ENCODE measurements at regions not wholly inside any gene's neighbourhood (a gene's known extent, or its start where the extent isn't known, plus 50 kb on each side); places are given as distances from the start of the nearest gene placed in this dataset.

- DNase-seq (ENCODE audit: low spot score) (no peak), ATAC-seq (ENCODE audit: low FRiP score) (no peak)
- no peak for TF ChIP-seq CTCF (IDR thresholded peaks at IDR 0.05)
These were observed 122.8 kb upstream of the SOX1 start for GRCh38 chr13:111944171-111944583.

DNA sequence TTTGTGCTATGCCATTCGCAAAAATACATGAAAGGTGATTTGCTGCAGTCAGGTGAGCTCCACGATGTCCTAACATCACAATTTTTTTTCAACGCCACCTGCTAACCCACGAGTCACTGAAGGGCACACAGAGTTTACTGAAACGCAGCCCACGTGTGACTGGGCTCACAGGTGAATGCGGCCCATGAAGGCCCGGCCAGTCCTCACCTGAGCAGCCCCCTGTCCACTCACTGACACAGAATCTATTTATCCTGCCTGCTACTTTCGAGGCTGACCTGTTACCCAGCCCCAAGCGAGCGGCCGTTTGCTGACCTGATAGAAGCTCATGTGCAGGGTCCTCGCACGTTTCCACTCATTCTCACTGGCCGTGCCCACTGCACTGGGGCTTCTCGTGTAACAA, 121.9 kb upstream of the SOX1 start:
- ATAC-seq (ENCODE audit: low FRiP score) (no peak), DNase-seq (ENCODE audit: low spot score) (no peak)
- TF ChIP-seq CTCF (IDR thresholded peaks at IDR 0.05) = no peak

DNA sequence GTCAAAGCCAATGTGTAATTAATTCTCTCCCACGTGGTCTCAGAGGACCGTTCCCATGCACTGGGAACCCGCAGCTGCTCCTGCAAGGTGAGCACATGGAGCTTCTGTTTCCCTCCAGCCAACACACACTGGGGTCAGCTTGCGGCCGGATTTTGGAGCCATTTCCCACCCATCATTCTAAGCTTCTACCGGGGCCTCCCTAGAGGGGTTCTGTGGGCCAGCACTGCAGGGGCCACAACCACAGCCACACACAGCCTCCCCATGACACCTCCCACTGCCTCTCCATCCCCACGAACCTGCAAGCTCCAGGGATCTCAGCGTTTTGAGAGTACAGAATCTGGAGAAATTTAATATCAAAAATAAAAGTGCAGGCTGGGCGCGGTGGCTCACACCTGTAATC, 120.7 kb upstream of the SOX1 start:
- ATAC-seq (ENCODE audit: low FRiP score) = no peak
- TF ChIP-seq CTCF (IDR thresholded peaks at IDR 0.05) = no peak
- no peak for DNase-seq (ENCODE audit: low spot score)

DNA sequence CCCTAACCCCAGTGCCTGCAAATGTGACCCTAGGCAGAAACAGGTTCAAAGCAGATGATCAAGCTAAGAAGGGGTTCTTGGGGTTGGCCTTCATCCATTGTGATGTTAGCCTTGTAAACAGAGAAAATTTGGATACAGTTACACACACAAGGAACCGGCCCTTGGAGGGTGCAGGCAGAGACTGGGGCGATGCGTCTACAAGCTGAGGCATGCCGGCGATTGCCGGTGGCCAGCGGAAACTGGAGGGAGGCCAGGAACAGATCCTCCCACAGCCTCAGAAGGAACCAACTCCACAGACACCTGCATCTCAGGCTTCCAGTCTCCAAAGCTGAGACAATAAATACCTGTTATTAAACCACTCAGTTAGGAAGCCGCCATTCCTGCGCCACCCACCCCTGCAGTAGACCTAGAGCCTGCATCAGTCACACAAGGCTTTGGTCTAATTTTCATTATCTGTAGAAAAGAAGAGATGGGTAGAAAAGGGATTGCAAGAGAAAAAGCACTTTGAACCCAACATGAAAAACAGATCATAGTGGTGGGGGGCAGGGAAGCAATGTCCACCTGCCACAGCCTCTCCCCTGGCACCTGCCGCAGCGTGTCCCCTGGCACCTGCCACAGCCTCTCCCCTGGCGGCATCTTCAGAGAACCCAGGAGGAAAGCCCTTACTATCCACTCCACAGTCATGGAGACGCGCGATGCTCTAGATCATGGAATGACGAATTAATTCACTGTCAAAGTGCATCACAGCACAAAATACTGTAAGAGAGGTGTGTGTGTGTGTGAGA, 119.7 kb upstream of the SOX1 start:
- ATAC-seq (ENCODE audit: low FRiP score) (no peak), DNase-seq (ENCODE audit: low spot score) (no peak)
- no peak for TF ChIP-seq CTCF (IDR thresholded peaks at IDR 0.05)

- ATAC-seq (ENCODE audit: low FRiP score) = no peak
- no peak for DNase-seq (ENCODE audit: low spot score)
- no peak for TF ChIP-seq CTCF (IDR thresholded peaks at IDR 0.05)
These were observed 119.1 kb upstream of the SOX1 start for GRCh38 chr13:111947876-111948275.

DNA sequence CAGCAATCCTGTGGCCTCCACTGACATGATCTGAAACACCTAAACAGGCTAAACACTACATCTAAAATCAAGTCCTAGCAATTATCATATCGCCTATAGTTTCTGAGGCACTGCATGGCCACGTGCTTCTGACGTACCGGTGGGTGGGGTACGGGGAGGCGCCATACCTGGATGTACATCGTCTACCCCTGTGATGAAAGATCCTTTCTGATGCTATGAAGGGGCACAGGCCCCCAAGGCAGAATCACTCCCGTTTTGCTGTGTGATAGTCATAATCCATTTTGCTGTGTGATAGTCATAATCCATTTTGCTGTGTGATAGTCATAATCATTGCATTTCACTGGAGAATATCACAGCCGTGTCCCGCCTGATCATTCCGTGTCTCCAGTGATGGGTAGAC, 118.7 kb upstream of the SOX1 start:
- TF ChIP-seq CTCF (IDR thresholded peaks at IDR 0.05) = no peak
- no peak for ATAC-seq (ENCODE audit: low FRiP score)
- no peak for DNase-seq (ENCODE audit: low spot score)

DNA sequence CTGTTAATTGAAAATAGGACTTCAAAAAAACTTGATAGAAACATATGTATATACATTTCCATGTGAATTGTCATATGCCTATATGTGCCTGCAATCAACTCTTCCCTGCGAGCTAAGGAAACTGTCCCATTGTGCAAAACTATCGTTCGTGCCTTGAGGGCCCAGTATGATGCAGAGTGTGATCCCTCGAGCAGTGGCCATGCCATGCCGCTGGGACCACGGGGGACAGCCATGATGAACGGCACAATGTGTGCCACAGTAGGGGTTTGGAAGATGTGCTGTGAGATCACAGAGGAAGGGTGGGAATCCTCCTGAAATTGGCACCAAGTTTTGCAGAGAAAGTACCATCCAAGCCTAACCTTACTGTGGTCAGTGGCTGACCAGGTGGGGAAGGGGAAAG, 118.1 kb upstream of the SOX1 start:
- no peak for DNase-seq (ENCODE audit: low spot score)
- ATAC-seq (ENCODE audit: low FRiP score) = no peak
- no peak for TF ChIP-seq CTCF (IDR thresholded peaks at IDR 0.05)
